Endodermal cell (in vitro differentiated cells): ENCODE measurements at regions not wholly inside any gene's neighbourhood (a gene's known extent, or its start where the extent isn't known, plus 50 kb on each side); places are given as distances from the start of the nearest gene placed in this dataset.

Experiments
- DNase-seq: peaks from one replicate; pipeline ENCODE4 v3.0.0-alpha.2; 2017
- H3K27ac ChIP-seq: 2 replicates; pipeline ENCODE4 v1.5.1; 2013; ENCODE audit warnings: mild to moderate bottlenecking, low read depth, low read length, moderate library complexity
- H3K27me3 ChIP-seq: 2 replicates; pipeline ENCODE4 v1.6.1; 2013; ENCODE audit warnings: mild to moderate bottlenecking, low read length, moderate library complexity; ENCODE audit not compliant: insufficient read depth, control insufficient read depth, poor library complexity, severe bottlenecking
- H3K36me3 ChIP-seq: 2 replicates; pipeline ENCODE4 v1.7.0; 2013; ENCODE audit warnings: mild to moderate bottlenecking, low read length, moderate library complexity; ENCODE audit not compliant: control insufficient read depth, insufficient read depth
- H3K4me1 ChIP-seq: one replicate; pipeline ENCODE4 v1.7.0; 2013; ENCODE audit warnings: low read length; ENCODE audit not compliant: control insufficient read depth, insufficient read depth
- H3K4me3 ChIP-seq: 2 replicates; pipeline ENCODE4 v1.5.1; 2013; ENCODE audit warnings: mild to moderate bottlenecking, low read length, moderate library complexity
- H3K9ac ChIP-seq: 2 replicates; pipeline ENCODE4 v1.6.1; 2013; ENCODE audit warnings: mild to moderate bottlenecking, low read length, moderate library complexity; ENCODE audit not compliant: poor library complexity, severe bottlenecking; ENCODE audit errors: extremely low read depth
- H3K9me3 ChIP-seq: 2 replicates; pipeline ENCODE4 v1.6.1; 2013; ENCODE audit warnings: mild to moderate bottlenecking, low read length, moderate library complexity; ENCODE audit not compliant: control insufficient read depth
- H3K27ac Mint-ChIP-seq: 2 replicates; pipeline ENCODE4 v1.8.0; 2020; ENCODE audit warnings: mixed read lengths
- H3K27me3 Mint-ChIP-seq: 2 replicates; pipeline ENCODE4 v1.8.0; 2021; ENCODE audit warnings: mild to moderate bottlenecking, mixed read lengths; ENCODE audit not compliant: insufficient read depth
- H3K36me3 Mint-ChIP-seq: 2 replicates; pipeline ENCODE4 v1.8.0; 2020; ENCODE audit warnings: low read depth, mixed read lengths
- H3K4me1 Mint-ChIP-seq: 2 replicates; pipeline ENCODE4 v1.8.0; 2020; ENCODE audit warnings: mixed read lengths
- H3K4me3 Mint-ChIP-seq: 2 replicates; pipeline ENCODE4 v1.8.0; 2020; ENCODE audit warnings: mild to moderate bottlenecking, moderate library complexity, mixed read lengths
- H3K9me3 Mint-ChIP-seq: 2 replicates; pipeline ENCODE4 v1.8.0; 2020; ENCODE audit warnings: mild to moderate bottlenecking, mixed read lengths
- CTCF ChIP-seq: fragments of 200-600 bp; sonication (generic); conservative IDR thresholded peaks from 2 replicates; pipeline ENCODE4 v1.5.0; 2021; ENCODE audit warnings: antibody characterized with exemption, mild to moderate bottlenecking
- WGBS, 2 experiments: methylation state at CpG; one replicate each; pipeline versions ENCODE4 v1.1.5 to v1.1.7; 2013; ENCODE audit warnings: missing lambda C conversion rate in 2 of 2, mixed read lengths in 1 of 2; ENCODE audit not compliant: insufficient coverage in 1 of 2, insufficient read length in 1 of 2; 5-methylcytosine and 5-hydroxymethylcytosine counted together

GRCh38 chr2:209046163-209046562 lies 377.7 kb upstream of the MAP2 start:
- DNase-seq: no peak
- Histone ChIP-seq H3K4me3 (no peak overlapping the region), H3K4me1 (no peaks in the 10 kb centered on the region), H3K27me3 (no peaks in the 10 kb centered on the region), H3K27ac (no peak overlapping the region), H3K36me3 (no peaks in the 10 kb centered on the region), H3K9me3 (no peaks in the 10 kb centered on the region), H3K9ac (no peak overlapping the region)
- Mint-ChIP-seq H3K4me3 (no peak overlapping the region), H3K9me3 (no peaks in the 10 kb centered on the region), H3K4me1 (no peaks in the 10 kb centered on the region), H3K27ac (no peak overlapping the region), H3K36me3 (no peaks in the 10 kb centered on the region), H3K27me3 (no peaks in the 10 kb centered on the region)
- WGBS, 2 experiments: 100% methylated on average over 1 to 2 of the region's 2 CpGs
- no peak for TF ChIP-seq CTCF

GRCh38 chr2:209049608-209050007 lies 374.2 kb upstream of the MAP2 start:
- no peak for DNase-seq
- Mint-ChIP-seq H3K4me3 (no peak overlapping the region), H3K27me3 (no peaks in the 10 kb centered on the region), H3K9me3 (no peaks in the 10 kb centered on the region), H3K36me3 (no peaks in the 10 kb centered on the region), H3K4me1 (no peaks in the 10 kb centered on the region), H3K27ac (no peak overlapping the region)
- TF ChIP-seq CTCF: peak; percentile 49
- Histone ChIP-seq H3K9me3 (no peaks in the 10 kb centered on the region), H3K27me3 (no peaks in the 10 kb centered on the region), H3K36me3 (no peaks in the 10 kb centered on the region), H3K27ac (no peak overlapping the region), H3K4me3 (no peak overlapping the region), H3K4me1 (no peaks in the 10 kb centered on the region), H3K9ac (no peak overlapping the region)
- WGBS, 2 experiments: 88% methylated on average over 3 of the region's 3 CpGs; no CpG with 5 or more reads in 1 of the 2 experiments

GRCh38 chr2:209062210-209062609 lies 361.6 kb upstream of the MAP2 start:
- DNase-seq: no peak
- Histone ChIP-seq H3K9me3 (no peaks in the 10 kb centered on the region), H3K4me1 (no peaks in the 10 kb centered on the region), H3K4me3 (no peak overlapping the region), H3K9ac (no peak overlapping the region), H3K36me3 (no peaks in the 10 kb centered on the region), H3K27ac (no peak overlapping the region), H3K27me3 (no peaks in the 10 kb centered on the region)
- Mint-ChIP-seq H3K4me3 (no peak overlapping the region), H3K27me3 (no peaks in the 10 kb centered on the region), H3K9me3 (peaks cover 3% of the 10 kb centered on the region), H3K36me3 (no peaks in the 10 kb centered on the region), H3K27ac (no peak overlapping the region), H3K4me1 (no peaks in the 10 kb centered on the region)
- TF ChIP-seq CTCF: no peak
- 93 to 100% methylated on average over 1 to 3 of the region's 3 CpGs for WGBS, 2 experiments
